ENCODE measurements at regions not wholly inside any gene's neighbourhood (a gene's known extent, or its start where the extent isn't known, plus 50 kb on each side); places are given as distances from the start of the nearest gene placed in this dataset.

DNA sequence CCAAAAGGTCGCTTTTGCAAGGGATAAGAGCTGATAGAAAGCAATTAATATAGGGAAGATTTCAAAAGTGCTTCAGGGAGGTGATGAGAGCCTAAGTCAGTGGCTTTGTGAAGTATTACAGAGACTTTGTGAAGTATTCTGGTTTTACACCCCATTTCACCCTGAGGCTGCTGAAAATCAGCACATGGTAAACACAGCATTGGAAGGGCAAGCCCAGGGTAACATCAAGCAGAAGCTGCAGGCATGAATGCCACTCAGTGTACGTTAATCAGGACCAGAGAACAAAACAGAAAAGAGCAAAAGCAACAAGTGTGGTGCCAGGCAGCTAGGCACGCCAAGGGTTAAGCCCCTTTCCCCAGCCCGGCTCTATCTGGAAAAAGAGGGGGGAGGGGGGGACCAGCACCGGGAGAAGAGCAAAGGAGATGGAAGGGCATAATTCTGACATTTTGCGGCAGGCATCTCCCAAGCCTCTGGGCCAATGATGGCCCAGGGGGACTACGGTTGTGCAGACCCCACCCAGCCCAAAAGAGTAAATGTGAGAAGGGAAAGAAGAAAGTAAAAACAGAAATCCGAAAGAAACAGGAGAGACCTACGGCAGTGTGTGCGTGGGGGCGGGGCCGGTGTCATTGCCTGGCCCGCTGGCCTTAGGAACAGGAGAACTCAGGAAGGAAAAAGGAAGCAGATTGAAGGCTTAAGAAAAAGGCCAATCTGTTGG, 58.9 kb downstream of the DHRS2 start:
- Mint-ChIP-seq H3K4me3 (no peak overlapping the region), H3K27ac (no peak overlapping the region), H3K9me3 (peaks cover 6% of the 10 kb centered on the region), H3K4me1 (ENCODE audit: low read depth) (no peaks in the 10 kb centered on the region), H3K27me3 (peaks cover 6% of the 10 kb centered on the region), H3K36me3 (ENCODE audit: low read depth) (no peaks in the 10 kb centered on the region)

DNA sequence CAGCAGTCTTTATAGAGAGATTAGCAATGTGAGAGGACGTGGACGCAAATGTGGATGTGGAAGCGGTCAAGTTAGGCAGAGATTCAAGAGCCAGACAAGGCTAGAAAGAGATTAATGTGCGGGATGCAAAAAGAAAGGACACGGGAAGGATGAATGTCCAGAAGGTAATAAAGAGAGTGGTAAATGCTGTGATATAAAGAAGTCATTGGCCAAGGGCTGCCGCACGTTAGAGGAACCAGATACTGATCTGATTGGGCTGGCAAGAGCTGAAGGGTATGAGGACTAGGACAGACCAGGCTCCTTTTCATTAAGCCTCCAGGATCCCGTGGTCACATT, 59.5 kb downstream of the DHRS2 start:
- H3K9me3 Mint-ChIP-seq, result peaks cover 4% of the 10 kb centered on the region
- no peak overlapping the region for H3K4me3 Mint-ChIP-seq

DNA sequence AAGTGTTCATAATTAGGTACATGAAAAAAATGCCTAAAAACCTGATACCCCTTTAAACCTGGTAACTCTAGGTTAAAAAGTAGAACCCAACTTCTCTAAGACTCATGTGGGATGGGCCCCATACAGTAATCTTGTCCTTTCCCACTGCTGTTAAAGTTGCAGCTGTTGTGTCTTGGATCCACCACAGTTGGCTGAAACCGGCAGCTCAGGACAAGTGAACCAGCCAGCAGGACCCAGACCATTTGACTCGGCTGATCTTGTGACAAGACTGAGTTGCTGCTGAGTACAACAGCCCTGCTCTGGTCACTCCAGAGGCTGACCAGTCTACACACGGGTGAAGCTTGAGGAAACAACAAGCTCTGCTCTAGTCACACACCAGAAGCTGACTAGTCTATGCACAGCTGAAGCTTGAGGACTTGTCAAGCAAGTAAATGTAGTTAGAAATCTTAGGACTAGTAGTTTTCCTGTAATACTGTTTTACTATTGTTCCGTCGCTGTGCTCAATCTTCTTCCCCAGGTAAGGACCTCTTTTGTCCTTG, 60.6 kb downstream of the DHRS2 start:
- no peaks in the 10 kb centered on the region for H3K9me3 Mint-ChIP-seq
- no peaks in the 10 kb centered on the region for H3K4me1 Mint-ChIP-seq (ENCODE audit: low read depth)
- H3K27me3 Mint-ChIP-seq, result peaks cover 6% of the 10 kb centered on the region
- H3K36me3 Mint-ChIP-seq (ENCODE audit: low read depth), result no peaks in the 10 kb centered on the region
- no peak overlapping the region for H3K4me3 Mint-ChIP-seq
- H3K27ac Mint-ChIP-seq, result no peak overlapping the region

More for the DNA sequence above, 59.5 kb downstream of the DHRS2 start:
- Mint-ChIP-seq H3K36me3 (ENCODE audit: low read depth) (no peaks in the 10 kb centered on the region), H3K27me3 (peaks cover 9% of the 10 kb centered on the region), H3K27ac (no peak overlapping the region), H3K4me1 (ENCODE audit: low read depth) (no peaks in the 10 kb centered on the region)

DNA sequence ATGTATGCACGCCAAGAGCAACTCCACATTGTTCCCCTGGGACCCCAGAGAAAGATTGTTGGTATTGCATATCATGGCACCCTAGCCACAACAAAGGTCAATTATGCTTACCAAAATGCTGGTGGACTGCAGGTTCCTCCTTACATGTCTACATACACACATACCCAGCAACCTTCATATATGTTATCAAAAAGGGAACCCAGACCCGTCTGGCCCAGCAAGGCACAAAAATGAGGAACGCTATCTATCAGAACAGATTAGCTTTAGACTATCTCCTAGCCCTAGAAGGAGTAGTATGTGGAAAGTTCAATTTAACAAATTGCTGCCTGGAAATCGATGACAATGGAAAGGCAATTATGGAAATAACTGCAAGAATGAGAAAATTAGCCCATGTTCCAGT, 61.5 kb downstream of the DHRS2 start:
- Mint-ChIP-seq H3K36me3 (ENCODE audit: low read depth) (no peaks in the 10 kb centered on the region), H3K4me1 (ENCODE audit: low read depth) (no peaks in the 10 kb centered on the region), H3K27ac (no peak overlapping the region), H3K27me3 (peaks cover 11% of the 10 kb centered on the region), H3K9me3 (peaks cover under 1% of the 10 kb centered on the region), H3K4me3 (no peak overlapping the region)

DNA sequence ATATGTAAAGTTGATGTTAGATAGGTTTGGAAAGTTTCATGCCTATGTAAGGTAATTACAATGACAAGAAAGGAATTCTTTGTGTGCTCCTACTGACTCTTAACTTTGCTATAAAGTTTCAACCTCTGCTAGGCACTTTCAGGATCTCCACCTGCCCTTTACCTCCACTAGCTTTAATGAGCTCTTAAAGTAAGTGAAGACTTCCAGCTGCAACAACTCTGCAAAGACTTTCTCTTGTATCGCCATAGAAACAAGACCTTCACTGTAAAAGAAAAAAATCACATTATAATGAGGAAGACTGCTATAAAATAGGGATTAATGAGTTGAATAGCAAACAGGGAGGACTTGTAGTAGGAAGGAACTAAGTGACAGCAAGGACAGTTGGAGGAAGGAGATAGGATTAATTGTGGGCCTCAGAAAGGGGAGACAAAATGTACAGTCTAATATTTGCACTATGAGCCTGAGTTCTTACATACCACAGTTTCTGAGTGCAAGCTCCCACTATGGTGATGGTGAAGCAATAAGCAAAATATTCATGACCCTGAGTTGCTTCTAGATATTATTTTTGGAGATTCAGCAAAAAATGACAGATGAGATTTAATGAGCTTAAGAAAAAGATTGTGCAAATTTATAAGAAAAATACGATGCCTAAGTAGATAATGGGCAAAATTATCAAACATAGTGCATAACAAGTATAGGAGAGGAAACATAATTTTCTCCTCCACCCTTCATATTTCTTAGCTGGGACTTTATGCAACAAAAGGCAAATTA, 66.7 kb downstream of the DHRS2 start:
- peaks cover 16% of the 10 kb centered on the region for H3K27me3 Mint-ChIP-seq
- H3K9me3 Mint-ChIP-seq, result peaks cover 10% of the 10 kb centered on the region
- H3K27ac Mint-ChIP-seq, result no peak overlapping the region
- no peaks in the 10 kb centered on the region for H3K4me1 Mint-ChIP-seq (ENCODE audit: low read depth)
- no peaks in the 10 kb centered on the region for H3K36me3 Mint-ChIP-seq (ENCODE audit: low read depth)
- no peak overlapping the region for H3K4me3 Mint-ChIP-seq

DNA sequence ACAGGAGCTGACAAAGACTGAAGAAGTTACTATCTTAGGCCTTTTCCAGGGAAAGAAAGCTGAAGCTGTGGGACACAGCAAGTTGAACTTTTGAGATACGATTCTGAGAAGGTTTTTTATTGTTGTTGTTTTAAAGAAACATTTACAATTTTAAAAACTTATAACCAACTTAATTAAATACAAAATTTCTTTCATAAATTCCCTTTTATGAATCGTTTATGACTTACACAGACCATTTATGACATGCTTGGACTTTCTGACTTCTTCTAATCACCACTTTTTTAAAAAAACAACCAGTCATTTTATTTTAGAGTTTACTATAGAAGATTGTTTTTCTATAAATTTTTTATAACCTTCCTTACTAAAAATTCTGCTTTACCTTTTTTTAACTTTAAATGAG, 68.7 kb downstream of the DHRS2 start:
- H3K27ac Mint-ChIP-seq, result no peak overlapping the region
- H3K4me3 Mint-ChIP-seq, result no peak overlapping the region
- H3K9me3 Mint-ChIP-seq, result peaks cover 10% of the 10 kb centered on the region
- no peaks in the 10 kb centered on the region for H3K4me1 Mint-ChIP-seq (ENCODE audit: low read depth)
- H3K36me3 Mint-ChIP-seq (ENCODE audit: low read depth), result no peaks in the 10 kb centered on the region
- peaks cover 16% of the 10 kb centered on the region for H3K27me3 Mint-ChIP-seq

DNA sequence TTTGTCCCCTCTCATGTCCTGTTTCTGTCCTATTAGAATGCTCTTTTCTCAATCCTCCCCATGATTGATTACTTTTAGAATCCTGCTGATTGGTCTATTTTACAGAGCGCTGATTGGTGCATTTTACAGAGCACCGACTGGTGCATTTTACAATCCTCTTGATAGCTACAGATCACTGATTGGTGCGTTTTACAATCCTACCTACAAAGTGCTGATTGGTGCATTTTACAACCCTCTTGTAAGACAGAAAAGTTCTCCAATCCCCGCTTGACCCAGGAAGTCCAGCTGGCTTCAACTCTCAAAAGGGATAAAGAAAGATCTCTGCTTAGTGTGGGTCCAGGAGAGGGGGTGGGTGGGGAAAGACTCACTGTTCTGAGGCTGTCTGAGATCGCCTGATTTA, 71.3 kb downstream of the DHRS2 start:
- no peaks in the 10 kb centered on the region for H3K4me1 Mint-ChIP-seq (ENCODE audit: low read depth)
- no peak overlapping the region for H3K27ac Mint-ChIP-seq
- peaks cover 10% of the 10 kb centered on the region for H3K9me3 Mint-ChIP-seq

DNA sequence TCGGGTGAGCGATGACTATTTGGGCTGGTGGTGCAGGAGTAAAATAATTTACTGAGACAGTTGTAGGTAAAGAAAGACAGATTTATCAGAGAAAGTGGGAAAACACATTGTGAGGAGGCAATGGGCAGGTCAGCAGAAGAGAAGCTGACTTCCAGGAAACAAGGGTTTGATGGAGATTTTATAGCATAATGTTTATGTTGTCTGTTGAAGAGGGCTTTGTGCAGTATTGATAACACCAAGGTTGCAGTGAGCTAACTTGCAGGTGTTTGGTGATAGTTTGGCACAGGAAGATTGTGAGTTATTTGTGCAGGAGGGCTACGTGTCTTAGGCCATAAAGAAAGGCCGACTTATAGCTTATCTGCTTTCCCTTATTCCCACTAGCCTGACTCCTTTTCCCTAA, 72.2 kb downstream of the DHRS2 start:
- Mint-ChIP-seq H3K4me3 (no peak overlapping the region), H3K27ac (no peak overlapping the region), H3K4me1 (ENCODE audit: low read depth) (no peaks in the 10 kb centered on the region), H3K27me3 (peaks cover 10% of the 10 kb centered on the region), H3K36me3 (ENCODE audit: low read depth) (no peaks in the 10 kb centered on the region), H3K9me3 (peaks cover 3% of the 10 kb centered on the region)

More for the DNA sequence above, 71.3 kb downstream of the DHRS2 start:
- peaks cover 11% of the 10 kb centered on the region for H3K27me3 Mint-ChIP-seq
- no peaks in the 10 kb centered on the region for H3K36me3 Mint-ChIP-seq (ENCODE audit: low read depth)
- H3K4me3 Mint-ChIP-seq, result no peak overlapping the region

DNA sequence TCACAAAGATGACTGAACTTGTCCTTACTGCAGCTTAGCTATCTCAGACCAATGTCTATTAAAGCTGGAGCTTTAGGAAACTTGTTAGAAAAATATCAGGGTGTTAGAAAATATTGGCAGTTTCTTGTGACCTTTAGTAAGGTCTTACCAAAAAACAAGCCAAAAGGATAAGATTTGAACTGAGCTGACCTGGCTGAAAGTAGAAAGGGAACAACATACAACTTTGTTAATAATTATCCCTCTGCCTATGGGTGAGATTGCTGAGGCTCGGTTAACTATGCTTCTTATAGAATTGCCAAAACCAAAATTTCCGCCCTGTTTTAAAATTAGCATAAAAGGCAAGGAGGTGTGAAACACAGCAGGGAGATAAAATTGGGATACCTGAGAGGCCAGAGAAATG, 73.8 kb downstream of the DHRS2 start:
- Mint-ChIP-seq H3K27me3 (peaks cover 10% of the 10 kb centered on the region), H3K36me3 (ENCODE audit: low read depth) (no peaks in the 10 kb centered on the region), H3K9me3 (no peaks in the 10 kb centered on the region), H3K27ac (no peak overlapping the region), H3K4me1 (ENCODE audit: low read depth) (no peaks in the 10 kb centered on the region), H3K4me3 (no peak overlapping the region)

DNA sequence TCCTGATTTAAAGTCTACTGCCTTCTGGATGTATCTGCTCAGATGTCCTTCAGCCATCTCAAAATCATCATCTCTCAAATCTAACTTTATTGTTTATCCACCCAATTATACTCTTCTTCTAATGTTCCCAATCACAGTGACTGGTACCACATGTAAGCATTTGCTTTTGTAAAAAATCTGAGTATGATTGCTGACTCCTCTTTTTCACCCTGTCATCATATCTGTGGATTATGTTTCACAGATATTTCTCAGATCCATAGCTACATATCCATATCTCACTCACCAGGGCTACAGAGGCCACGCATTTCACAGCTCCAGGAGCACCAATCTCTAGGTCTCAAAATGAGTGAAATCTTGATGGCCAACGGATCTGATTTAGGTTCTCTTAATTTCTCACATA, 76.1 kb downstream of the DHRS2 start:
- Mint-ChIP-seq H3K27ac (no peak overlapping the region), H3K4me3 (no peak overlapping the region), H3K4me1 (ENCODE audit: low read depth) (no peaks in the 10 kb centered on the region), H3K27me3 (peaks cover 10% of the 10 kb centered on the region), H3K9me3 (no peaks in the 10 kb centered on the region), H3K36me3 (ENCODE audit: low read depth) (no peaks in the 10 kb centered on the region)

DNA sequence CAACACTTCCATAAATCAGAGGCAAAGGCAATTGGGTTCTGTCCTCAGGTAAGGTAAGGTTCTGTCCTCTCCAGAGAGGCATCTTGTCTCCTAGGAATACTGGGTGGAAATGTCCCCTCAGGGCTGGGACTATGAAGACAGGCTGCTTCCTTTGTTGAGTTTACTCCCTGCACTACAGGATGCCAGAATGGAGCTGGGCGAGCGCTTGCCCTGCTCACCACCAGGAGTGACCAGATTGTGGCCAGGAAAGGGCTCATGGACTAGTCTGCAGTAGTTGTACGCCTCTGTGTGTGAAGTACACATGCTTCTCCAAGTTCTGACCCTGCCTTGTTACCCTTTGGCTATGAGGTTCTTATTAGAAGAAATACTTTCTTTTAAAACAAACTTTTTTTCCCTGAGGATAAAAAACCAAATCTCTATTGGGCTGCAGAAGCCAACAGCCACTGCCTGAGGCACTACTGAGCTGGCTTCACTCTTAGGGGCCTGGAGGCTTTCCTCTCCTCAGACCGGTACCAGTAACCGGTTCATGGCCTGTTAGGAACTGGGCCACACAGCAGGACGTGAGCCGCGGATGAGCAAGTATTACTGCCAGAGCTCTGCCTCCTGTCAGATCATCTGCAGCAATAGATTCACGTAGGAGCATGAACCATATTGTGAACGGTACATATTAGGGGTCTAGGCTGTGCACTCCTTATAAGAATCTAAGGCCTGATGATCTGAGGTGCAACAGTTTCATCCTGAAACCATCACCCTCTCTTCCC, 83.2 kb downstream of the DHRS2 start:
- Mint-ChIP-seq H3K27me3 (no peaks in the 10 kb centered on the region), H3K4me1 (ENCODE audit: low read depth) (no peaks in the 10 kb centered on the region), H3K9me3 (no peaks in the 10 kb centered on the region), H3K27ac (no peak overlapping the region), H3K4me3 (no peak overlapping the region), H3K36me3 (ENCODE audit: low read depth) (no peaks in the 10 kb centered on the region)

DNA sequence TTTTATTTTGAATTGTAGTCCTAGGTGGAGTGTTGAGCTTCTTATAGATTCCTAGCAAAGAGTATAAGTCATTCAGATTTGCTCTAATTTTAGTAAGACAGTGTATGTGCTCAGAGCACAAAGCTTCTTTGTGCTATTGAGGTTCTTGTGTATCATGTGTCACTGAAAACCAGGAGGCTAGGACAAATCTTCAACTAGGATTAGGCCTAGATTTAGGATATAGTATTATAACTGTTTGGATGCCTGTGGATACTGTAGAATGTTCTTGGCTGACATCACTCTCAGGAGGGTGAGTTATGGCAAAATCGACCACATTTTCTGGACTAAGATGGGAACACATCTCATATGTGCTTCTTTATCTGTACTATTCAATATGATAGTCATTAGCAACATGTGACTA, 86.5 kb downstream of the DHRS2 start:
- Mint-ChIP-seq H3K4me3 (no peak overlapping the region), H3K4me1 (ENCODE audit: low read depth) (no peaks in the 10 kb centered on the region), H3K36me3 (ENCODE audit: low read depth) (no peaks in the 10 kb centered on the region), H3K9me3 (no peaks in the 10 kb centered on the region), H3K27me3 (no peaks in the 10 kb centered on the region), H3K27ac (no peak overlapping the region)

DNA sequence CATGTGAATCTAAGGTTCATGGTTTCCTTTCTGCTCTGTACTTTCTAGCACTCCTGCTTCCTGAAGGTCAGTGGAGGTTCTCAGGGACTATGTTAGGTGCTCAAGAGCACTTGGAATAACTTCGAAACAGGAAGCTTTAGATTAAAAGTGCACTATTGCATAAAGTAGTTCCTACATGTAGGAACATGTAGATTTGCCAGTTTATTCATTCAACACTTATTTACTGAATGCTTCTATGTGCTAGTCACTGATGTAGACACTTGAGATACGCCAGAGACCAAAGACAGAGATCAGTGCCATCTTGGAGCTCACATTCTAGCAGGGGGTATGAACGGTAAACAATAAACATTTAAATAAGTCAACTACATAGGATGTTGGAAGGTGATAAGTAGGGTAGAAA, 87.7 kb downstream of the DHRS2 start:
- Mint-ChIP-seq H3K9me3 (no peaks in the 10 kb centered on the region), H3K4me1 (ENCODE audit: low read depth) (no peaks in the 10 kb centered on the region), H3K4me3 (no peak overlapping the region)

DNA sequence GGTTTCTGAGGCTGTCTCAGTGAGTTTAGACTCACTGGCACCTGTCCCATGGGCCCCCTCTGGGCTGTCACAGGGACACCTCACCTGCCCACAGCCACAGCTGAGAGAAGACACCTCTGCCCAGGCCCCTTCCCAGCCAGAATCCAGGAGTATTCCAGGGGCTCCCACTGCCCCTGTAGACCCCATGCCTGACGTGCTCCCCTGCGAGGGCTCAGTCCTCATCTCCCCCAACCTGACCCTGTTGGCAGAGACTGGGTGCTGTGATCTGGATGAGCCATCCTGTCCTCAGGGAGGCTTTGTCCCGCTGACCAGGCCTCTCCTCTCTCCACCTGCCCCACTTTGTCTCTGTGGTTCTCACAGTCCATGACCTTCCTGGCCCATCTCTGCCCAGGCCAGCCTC, 89.4 kb downstream of the DHRS2 start:
- H3K36me3 Mint-ChIP-seq (ENCODE audit: low read depth), result no peaks in the 10 kb centered on the region
- no peaks in the 10 kb centered on the region for H3K27me3 Mint-ChIP-seq
- H3K9me3 Mint-ChIP-seq, result no peaks in the 10 kb centered on the region
- no peak overlapping the region for H3K4me3 Mint-ChIP-seq
- no peak overlapping the region for H3K27ac Mint-ChIP-seq
- H3K4me1 Mint-ChIP-seq (ENCODE audit: low read depth), result no peaks in the 10 kb centered on the region

More for the DNA sequence above, 87.7 kb downstream of the DHRS2 start:
- Mint-ChIP-seq H3K27ac (no peak overlapping the region), H3K27me3 (no peaks in the 10 kb centered on the region), H3K36me3 (ENCODE audit: low read depth) (no peaks in the 10 kb centered on the region)
